Hepatocyte (in vitro differentiated cells): ENCODE measurements at regions not wholly inside any gene's neighbourhood (a gene's known extent, or its start where the extent isn't known, plus 50 kb on each side); places are given as distances from the start of the nearest gene placed in this dataset.

Experiments used
- EZH2phosphoT487 ChIP-seq: fragments of 200-600 bp; sonication (generic); IDR thresholded peaks from one replicate; pipeline ENCODE4 v1.6.1; 2018; ENCODE audit warnings: antibody characterized with exemption, mild to moderate bottlenecking, low read depth, moderate library complexity; ENCODE audit not compliant: unreplicated experiment, severe bottlenecking
- TF ChIP-seq, protein P1 (sequence below): fragments of 200-600 bp; sonication (generic); IDR thresholded peaks from 2 replicates; pipeline ENCODE4 v1.5.1; 2016; ENCODE audit warnings: antibody characterized with exemption, mild to moderate bottlenecking; ENCODE audit not compliant: poor library complexity

- TF ChIP-seq, protein P1, sequence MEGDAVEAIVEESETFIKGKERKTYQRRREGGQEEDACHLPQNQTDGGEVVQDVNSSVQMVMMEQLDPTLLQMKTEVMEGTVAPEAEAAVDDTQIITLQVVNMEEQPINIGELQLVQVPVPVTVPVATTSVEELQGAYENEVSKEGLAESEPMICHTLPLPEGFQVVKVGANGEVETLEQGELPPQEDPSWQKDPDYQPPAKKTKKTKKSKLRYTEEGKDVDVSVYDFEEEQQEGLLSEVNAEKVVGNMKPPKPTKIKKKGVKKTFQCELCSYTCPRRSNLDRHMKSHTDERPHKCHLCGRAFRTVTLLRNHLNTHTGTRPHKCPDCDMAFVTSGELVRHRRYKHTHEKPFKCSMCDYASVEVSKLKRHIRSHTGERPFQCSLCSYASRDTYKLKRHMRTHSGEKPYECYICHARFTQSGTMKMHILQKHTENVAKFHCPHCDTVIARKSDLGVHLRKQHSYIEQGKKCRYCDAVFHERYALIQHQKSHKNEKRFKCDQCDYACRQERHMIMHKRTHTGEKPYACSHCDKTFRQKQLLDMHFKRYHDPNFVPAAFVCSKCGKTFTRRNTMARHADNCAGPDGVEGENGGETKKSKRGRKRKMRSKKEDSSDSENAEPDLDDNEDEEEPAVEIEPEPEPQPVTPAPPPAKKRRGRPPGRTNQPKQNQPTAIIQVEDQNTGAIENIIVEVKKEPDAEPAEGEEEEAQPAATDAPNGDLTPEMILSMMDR: no peak
- TF ChIP-seq EZH2phosphoT487: no peak
Observed at GRCh38 chr5:28014779-28015178, 976.4 kb upstream of the CDH9 start.
